ENCODE measurements at regions not wholly inside any gene's neighbourhood (a gene's known extent, or its start where the extent isn't known, plus 50 kb on each side); places are given as distances from the start of the nearest gene placed in this dataset.

DNA sequence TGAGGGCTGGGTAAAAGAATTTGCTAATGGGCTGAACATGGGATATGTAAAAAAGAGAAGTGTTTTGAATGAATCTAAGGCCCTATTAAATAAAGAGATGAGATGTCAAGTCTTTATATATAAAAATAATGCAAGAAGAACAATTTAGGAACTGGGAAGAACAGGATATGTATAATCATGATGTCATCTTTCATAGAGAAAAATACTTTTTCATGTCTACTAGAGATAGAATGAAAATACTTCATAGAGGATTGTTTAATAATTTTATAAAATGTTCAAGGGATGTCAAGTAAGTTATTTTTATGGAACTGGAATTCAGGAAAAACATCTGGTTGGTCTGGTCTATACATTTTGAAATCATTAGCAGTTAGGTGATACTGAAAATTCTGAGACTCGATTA is 799.0 kb upstream of the CTNND2 start:
- no peaks in the 10 kb centered on the region for H3K36me3 ChIP-seq
- no peak overlapping the region for H3K4me3 ChIP-seq
- no peak overlapping the region for H3K27ac ChIP-seq
- DNase-seq (ENCODE audit: low spot score in 2 of 2) = no peak
- no peaks in the 10 kb centered on the region for H3K4me1 ChIP-seq
- TF ChIP-seq, protein P1, sequence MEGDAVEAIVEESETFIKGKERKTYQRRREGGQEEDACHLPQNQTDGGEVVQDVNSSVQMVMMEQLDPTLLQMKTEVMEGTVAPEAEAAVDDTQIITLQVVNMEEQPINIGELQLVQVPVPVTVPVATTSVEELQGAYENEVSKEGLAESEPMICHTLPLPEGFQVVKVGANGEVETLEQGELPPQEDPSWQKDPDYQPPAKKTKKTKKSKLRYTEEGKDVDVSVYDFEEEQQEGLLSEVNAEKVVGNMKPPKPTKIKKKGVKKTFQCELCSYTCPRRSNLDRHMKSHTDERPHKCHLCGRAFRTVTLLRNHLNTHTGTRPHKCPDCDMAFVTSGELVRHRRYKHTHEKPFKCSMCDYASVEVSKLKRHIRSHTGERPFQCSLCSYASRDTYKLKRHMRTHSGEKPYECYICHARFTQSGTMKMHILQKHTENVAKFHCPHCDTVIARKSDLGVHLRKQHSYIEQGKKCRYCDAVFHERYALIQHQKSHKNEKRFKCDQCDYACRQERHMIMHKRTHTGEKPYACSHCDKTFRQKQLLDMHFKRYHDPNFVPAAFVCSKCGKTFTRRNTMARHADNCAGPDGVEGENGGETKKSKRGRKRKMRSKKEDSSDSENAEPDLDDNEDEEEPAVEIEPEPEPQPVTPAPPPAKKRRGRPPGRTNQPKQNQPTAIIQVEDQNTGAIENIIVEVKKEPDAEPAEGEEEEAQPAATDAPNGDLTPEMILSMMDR (IDR thresholded peaks at IDR 0.05) = no peak
- no peak for TF ChIP-seq POLR2A (IDR thresholded peaks at IDR 0.05)
- TF ChIP-seq POLR2AphosphoS5 (IDR thresholded peaks at IDR 0.05) = no peak
- no peaks in the 10 kb centered on the region for H3K9me3 ChIP-seq
- intact Hi-C loops (cut with DNase I; ENCODE audit: low total_unique reads) = no loop called here
- no peaks in the 10 kb centered on the region for H3K27me3 ChIP-seq

DNA sequence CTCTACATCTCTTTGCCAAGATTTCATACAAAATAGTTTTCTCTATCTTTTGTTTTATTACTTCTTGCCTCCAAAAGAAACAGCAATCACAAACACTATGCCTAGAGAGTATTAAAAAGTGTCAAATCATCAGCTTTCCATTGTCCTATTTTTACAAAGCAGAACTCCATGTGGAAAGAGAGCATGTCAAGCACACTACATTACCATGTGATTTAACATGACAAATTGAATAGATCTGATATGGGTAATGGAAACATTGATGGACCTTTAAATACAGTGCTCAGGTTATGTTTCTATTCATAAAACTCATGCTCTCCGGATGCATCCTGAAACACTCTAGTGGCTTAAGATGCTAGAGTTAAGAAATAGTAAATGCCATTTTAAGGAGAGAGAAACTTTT is 791.4 kb upstream of the CTNND2 start:
- H3K36me3 ChIP-seq = no peaks in the 10 kb centered on the region
- H3K27me3 ChIP-seq = no peaks in the 10 kb centered on the region
- no peak overlapping the region for H3K4me3 ChIP-seq
- TF ChIP-seq, protein P1 (IDR thresholded peaks at IDR 0.05) = no peak
- TF ChIP-seq POLR2AphosphoS5 (IDR thresholded peaks at IDR 0.05) (no peak), POLR2A (IDR thresholded peaks at IDR 0.05) (no peak)
- no peaks in the 10 kb centered on the region for H3K4me1 ChIP-seq
- intact Hi-C loops (cut with DNase I; ENCODE audit: low total_unique reads) = no loop called here
- H3K9me3 ChIP-seq = no peaks in the 10 kb centered on the region
- H3K27ac ChIP-seq = no peak overlapping the region
- DNase-seq (ENCODE audit: low spot score in 2 of 2) = no peak

DNA sequence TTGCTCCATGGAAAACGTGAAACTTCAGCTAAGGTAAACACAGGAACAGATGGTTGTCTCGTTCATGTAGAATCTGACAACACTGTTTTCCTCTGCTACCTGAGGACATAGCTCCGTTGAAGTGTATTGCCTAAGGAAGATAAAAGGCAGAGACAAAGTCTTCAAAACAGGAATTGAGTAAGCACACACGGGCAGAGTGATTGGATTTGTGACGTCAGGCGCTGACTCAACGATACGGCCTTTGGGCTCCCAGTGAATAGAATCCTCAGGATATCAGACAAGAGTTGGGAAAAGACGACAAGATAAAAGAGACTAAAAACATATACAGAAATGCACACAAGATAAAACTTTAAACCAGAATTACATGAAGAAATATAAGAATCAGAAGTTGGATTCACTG is 787.1 kb upstream of the CTNND2 start:
- no peak overlapping the region for H3K4me3 ChIP-seq
- no peak for DNase-seq (ENCODE audit: low spot score in 2 of 2)
- H3K36me3 ChIP-seq = no peaks in the 10 kb centered on the region
- H3K27me3 ChIP-seq = no peaks in the 10 kb centered on the region
- intact Hi-C loops (cut with DNase I; ENCODE audit: low total_unique reads) = no loop called here
- no peaks in the 10 kb centered on the region for H3K9me3 ChIP-seq
- H3K27ac ChIP-seq = no peak overlapping the region
- TF ChIP-seq, protein P1 (IDR thresholded peaks at IDR 0.05) = no peak
- TF ChIP-seq POLR2AphosphoS5 (IDR thresholded peaks at IDR 0.05) (no peak), POLR2A (IDR thresholded peaks at IDR 0.05) (no peak)
- no peaks in the 10 kb centered on the region for H3K4me1 ChIP-seq

DNA sequence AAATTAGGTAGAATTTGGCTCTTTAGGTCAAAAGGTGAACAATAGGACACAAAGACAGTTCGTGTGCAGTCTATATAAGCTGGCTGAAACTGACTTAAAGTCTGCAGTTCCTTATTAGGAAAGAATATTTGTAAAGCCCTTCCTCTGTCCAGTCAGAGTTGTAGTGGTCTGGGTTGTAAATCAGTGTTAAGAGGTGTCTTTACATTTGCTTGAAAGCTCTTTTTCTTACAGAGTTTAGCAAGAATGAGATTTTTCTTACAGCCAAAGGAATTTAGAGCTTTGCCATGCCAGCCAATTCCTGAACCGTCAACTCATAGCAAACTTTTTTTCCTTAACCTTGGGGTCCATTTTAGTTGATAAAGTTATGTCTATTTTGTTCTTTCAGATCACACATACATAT is 786.1 kb upstream of the CTNND2 start:
- Histone ChIP-seq H3K4me3 (no peak overlapping the region), H3K4me1 (no peaks in the 10 kb centered on the region), H3K27me3 (no peaks in the 10 kb centered on the region), H3K9me3 (no peaks in the 10 kb centered on the region), H3K36me3 (no peaks in the 10 kb centered on the region), H3K27ac (no peak overlapping the region)
- DNase-seq (ENCODE audit: low spot score in 2 of 2) = no peak
- TF ChIP-seq, protein P1 (IDR thresholded peaks at IDR 0.05) = no peak
- no peak for TF ChIP-seq POLR2AphosphoS5 (IDR thresholded peaks at IDR 0.05)
- intact Hi-C loops (cut with DNase I; ENCODE audit: low total_unique reads) = no loop called here

DNA sequence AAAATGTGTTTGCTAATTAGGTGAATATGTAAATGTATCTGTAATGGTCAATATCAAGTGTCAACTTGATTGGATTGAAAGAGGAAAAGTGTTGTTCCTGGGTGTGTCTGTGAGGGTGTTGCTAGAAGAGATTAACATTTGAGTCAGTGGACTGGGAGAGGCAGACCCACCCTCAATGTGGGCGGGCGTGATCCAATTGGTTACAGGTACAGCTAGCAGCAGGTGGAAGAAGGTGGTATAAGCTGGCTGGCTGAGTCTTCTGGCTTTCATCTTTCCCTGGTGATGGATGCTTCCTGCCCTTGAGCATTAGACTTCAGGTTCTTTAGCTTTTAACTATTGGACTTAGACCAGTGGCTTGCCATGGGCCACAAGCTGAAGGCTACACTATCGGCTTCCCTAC is 779.0 kb upstream of the CTNND2 start:
- H3K4me1 ChIP-seq = no peaks in the 10 kb centered on the region
- no peak overlapping the region for H3K4me3 ChIP-seq
- TF ChIP-seq POLR2AphosphoS5 (IDR thresholded peaks at IDR 0.05) = no peak
- TF ChIP-seq, protein P1 (IDR thresholded peaks at IDR 0.05) = no peak
- TF ChIP-seq POLR2A (IDR thresholded peaks at IDR 0.05) = no peak
- intact Hi-C loops (cut with DNase I; ENCODE audit: low total_unique reads) = no loop called here
- no peak overlapping the region for H3K27ac ChIP-seq
- no peaks in the 10 kb centered on the region for H3K9me3 ChIP-seq
- no peaks in the 10 kb centered on the region for H3K27me3 ChIP-seq
- no peaks in the 10 kb centered on the region for H3K36me3 ChIP-seq
- DNase-seq (ENCODE audit: low spot score in 2 of 2) = no peak

Data from breast epithelium (tissue), 4 donors.